WTC11 (cell line): ENCODE measurements at regions not wholly inside any gene's neighbourhood (a gene's known extent, or its start where the extent isn't known, plus 50 kb on each side); places are given as distances from the start of the nearest gene placed in this dataset.
A peak's percentile ranks its signal among the peaks of the same experiment; 100 is the strongest.

Experiments
- ATAC-seq: fragments of 200-7000 bp; cut with Tn5 transposase; 2 replicates; pipeline ENCODE4 v1.10.0; 2021; ENCODE audit warnings: mild to moderate bottlenecking, moderate library complexity
- CTCF ChIA-PET: fragments of 300-600 bp; sonication (Branson Sonifier 250); formaldehyde crosslinking; loops from one replicate; lab custom pipeline; 2021; ENCODE audit warnings: antibody characterized with exemption; lab: Charles Lee
- POLR2A ChIA-PET: fragments of 350-600 bp; sonication (Branson Sonifier 250); formaldehyde crosslinking; loops from one replicate; lab custom pipeline; 2021; ENCODE audit warnings: antibody characterized with exemption; lab: Charles Lee
- DNase-seq: peaks from one replicate; pipeline ENCODE4 v3.0.0; 2021; ENCODE audit warnings: low spot score
- H3K27ac Mint-ChIP-seq: 2 replicates; pipeline ENCODE4 v1.8.0; 2021; ENCODE audit warnings: mixed read lengths
- H3K27me3 Mint-ChIP-seq: 2 replicates; pipeline ENCODE4 v1.8.0; 2021; ENCODE audit warnings: low read depth, mild to moderate bottlenecking, moderate library complexity, mixed read lengths
- H3K36me3 Mint-ChIP-seq: 2 replicates; pipeline ENCODE4 v1.8.0; 2021; ENCODE audit warnings: mixed read lengths
- H3K4me1 Mint-ChIP-seq: 2 replicates; pipeline ENCODE4 v1.8.0; 2022; ENCODE audit warnings: mixed read lengths
- H3K4me3 Mint-ChIP-seq: 2 replicates; pipeline ENCODE4 v1.8.0; 2021; ENCODE audit warnings: mild to moderate bottlenecking, moderate library complexity, mixed read lengths
- H3K9me3 Mint-ChIP-seq: 2 replicates; pipeline ENCODE4 v1.8.0; 2021; ENCODE audit warnings: mixed read lengths
- CTCF ChIP-seq: fragments of 200-600 bp; IDR thresholded peaks from 2 replicates; pipeline ENCODE4 v1.8.0; 2022; ENCODE audit warnings: antibody characterized with exemption
- GRHL2 ChIP-seq: fragments of 250-450 bp; sonication (Bioruptor Pico); IDR thresholded peaks from 2 replicates; pipeline ENCODE4 v1.8.0; 2022; ENCODE audit warnings: mild to moderate bottlenecking, moderate library complexity; ENCODE audit not compliant: insufficient replicate concordance, severe bottlenecking
- NFATC4 ChIP-seq: fragments of 250-450 bp; sonication (Bioruptor Pico); IDR thresholded peaks from 2 replicates; pipeline ENCODE4 v1.9.0; 2021; ENCODE audit warnings: mild to moderate bottlenecking
- NFYB ChIP-seq: sonication (generic); formaldehyde crosslinking; conservative IDR thresholded peaks from 2 replicates; pipeline ENCODE4 v1.8.0; 2022; ENCODE audit warnings: low read depth, missing genetic modification reagents
- NR1H2 ChIP-seq: sonication (generic); formaldehyde crosslinking; IDR thresholded peaks from 2 replicates; pipeline ENCODE4 v1.9.0; 2021; ENCODE audit warnings: mild to moderate bottlenecking, moderate library complexity, missing genetic modification reagents
- PREB ChIP-seq: sonication (generic); formaldehyde crosslinking; IDR thresholded peaks from 2 replicates; pipeline ENCODE4 v1.8.1; 2022; ENCODE audit warnings: mild to moderate bottlenecking, missing genetic modification reagents, moderate library complexity, borderline replicate concordance
- PRRX2 ChIP-seq: fragments of 250-450 bp; sonication (Bioruptor Pico); IDR thresholded peaks from 2 replicates; pipeline ENCODE4 v1.8.0; 2021; ENCODE audit warnings: mild to moderate bottlenecking
- SP1 ChIP-seq: sonication (generic); formaldehyde crosslinking; conservative IDR thresholded peaks from 2 replicates; pipeline ENCODE4 v1.8.1; 2022; ENCODE audit warnings: missing genetic modification reagents
- TCF7 ChIP-seq: sonication (generic); formaldehyde crosslinking; IDR thresholded peaks from 2 replicates; pipeline ENCODE4 v1.8.0; 2022; ENCODE audit warnings: mild to moderate bottlenecking, low read depth, missing genetic modification reagents, moderate library complexity
- TEAD4 ChIP-seq: sonication (generic); formaldehyde crosslinking; IDR thresholded peaks from 2 replicates; pipeline ENCODE4 v1.8.0; 2022; ENCODE audit warnings: mild to moderate bottlenecking, missing genetic modification reagents
- ZBTB21 ChIP-seq: sonication (generic); formaldehyde crosslinking; IDR thresholded peaks from 2 replicates; pipeline ENCODE4 v1.8.1; 2023; ENCODE audit warnings: mild to moderate bottlenecking, missing genetic modification reagents, borderline replicate concordance
- ZNF219 ChIP-seq: sonication (generic); formaldehyde crosslinking; IDR thresholded peaks from 2 replicates; pipeline ENCODE4 v1.8.0; 2023; ENCODE audit warnings: missing genetic modification reagents, mild to moderate bottlenecking, borderline replicate concordance
- ZNF317 ChIP-seq: sonication (generic); formaldehyde crosslinking; IDR thresholded peaks from 2 replicates; pipeline ENCODE4 v1.8.1; 2023; ENCODE audit warnings: low read depth, mild to moderate bottlenecking, moderate library complexity, missing genetic modification reagents, borderline replicate concordance
- ZNF416 ChIP-seq: fragments of 250-450 bp; sonication (Bioruptor Pico); IDR thresholded peaks from 2 replicates; pipeline ENCODE4 v1.9.0; 2021; ENCODE audit warnings: mild to moderate bottlenecking, inconsistent platforms
- ZNF671 ChIP-seq: fragments of 250-450 bp; sonication (Bioruptor Pico); IDR thresholded peaks from 2 replicates; pipeline ENCODE4 v1.8.0; 2021; ENCODE audit warnings: mild to moderate bottlenecking
- TF ChIP-seq, protein P1 (sequence below): fragments of 250-450 bp; sonication (Bioruptor Pico); IDR thresholded peaks from 2 replicates; pipeline ENCODE4 v1.9.0; 2021; ENCODE audit warnings: mild to moderate bottlenecking, borderline replicate concordance
- TF ChIP-seq, protein P2 (sequence below): sonication (generic); formaldehyde crosslinking; IDR thresholded peaks from 2 replicates; pipeline ENCODE4 v1.8.1; 2023; ENCODE audit warnings: mild to moderate bottlenecking, missing genetic modification reagents
- TF ChIP-seq, protein P3 (sequence below): sonication (generic); formaldehyde crosslinking; IDR thresholded peaks from 2 replicates; pipeline ENCODE4 v1.8.1; 2023; ENCODE audit warnings: mild to moderate bottlenecking, missing genetic modification reagents, moderate library complexity
- TF ChIP-seq, protein P4 (sequence below): sonication (generic); formaldehyde crosslinking; IDR thresholded peaks from 2 replicates; pipeline ENCODE4 v1.8.0; 2023; ENCODE audit warnings: mild to moderate bottlenecking, missing genetic modification reagents

- Mint-ChIP-seq H3K27me3 (no peaks in the 10 kb centered on the region), H3K36me3 (no peaks in the 10 kb centered on the region), H3K27ac (no peak overlapping the region), H3K4me3 (no peak overlapping the region), H3K4me1 (peaks cover 9% of the 10 kb centered on the region), H3K9me3 (peaks cover 12% of the 10 kb centered on the region)
- CTCF ChIA-PET: no interaction called here
- DNase-seq (no peak), ATAC-seq (no peak)
- POLR2A ChIA-PET: no interaction called here
- TF ChIP-seq, protein P1, sequence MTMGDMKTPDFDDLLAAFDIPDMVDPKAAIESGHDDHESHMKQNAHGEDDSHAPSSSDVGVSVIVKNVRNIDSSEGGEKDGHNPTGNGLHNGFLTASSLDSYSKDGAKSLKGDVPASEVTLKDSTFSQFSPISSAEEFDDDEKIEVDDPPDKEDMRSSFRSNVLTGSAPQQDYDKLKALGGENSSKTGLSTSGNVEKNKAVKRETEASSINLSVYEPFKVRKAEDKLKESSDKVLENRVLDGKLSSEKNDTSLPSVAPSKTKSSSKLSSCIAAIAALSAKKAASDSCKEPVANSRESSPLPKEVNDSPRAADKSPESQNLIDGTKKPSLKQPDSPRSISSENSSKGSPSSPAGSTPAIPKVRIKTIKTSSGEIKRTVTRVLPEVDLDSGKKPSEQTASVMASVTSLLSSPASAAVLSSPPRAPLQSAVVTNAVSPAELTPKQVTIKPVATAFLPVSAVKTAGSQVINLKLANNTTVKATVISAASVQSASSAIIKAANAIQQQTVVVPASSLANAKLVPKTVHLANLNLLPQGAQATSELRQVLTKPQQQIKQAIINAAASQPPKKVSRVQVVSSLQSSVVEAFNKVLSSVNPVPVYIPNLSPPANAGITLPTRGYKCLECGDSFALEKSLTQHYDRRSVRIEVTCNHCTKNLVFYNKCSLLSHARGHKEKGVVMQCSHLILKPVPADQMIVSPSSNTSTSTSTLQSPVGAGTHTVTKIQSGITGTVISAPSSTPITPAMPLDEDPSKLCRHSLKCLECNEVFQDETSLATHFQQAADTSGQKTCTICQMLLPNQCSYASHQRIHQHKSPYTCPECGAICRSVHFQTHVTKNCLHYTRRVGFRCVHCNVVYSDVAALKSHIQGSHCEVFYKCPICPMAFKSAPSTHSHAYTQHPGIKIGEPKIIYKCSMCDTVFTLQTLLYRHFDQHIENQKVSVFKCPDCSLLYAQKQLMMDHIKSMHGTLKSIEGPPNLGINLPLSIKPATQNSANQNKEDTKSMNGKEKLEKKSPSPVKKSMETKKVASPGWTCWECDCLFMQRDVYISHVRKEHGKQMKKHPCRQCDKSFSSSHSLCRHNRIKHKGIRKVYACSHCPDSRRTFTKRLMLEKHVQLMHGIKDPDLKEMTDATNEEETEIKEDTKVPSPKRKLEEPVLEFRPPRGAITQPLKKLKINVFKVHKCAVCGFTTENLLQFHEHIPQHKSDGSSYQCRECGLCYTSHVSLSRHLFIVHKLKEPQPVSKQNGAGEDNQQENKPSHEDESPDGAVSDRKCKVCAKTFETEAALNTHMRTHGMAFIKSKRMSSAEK (CRISPR knock-in tag): no peak
- TF ChIP-seq, protein P2, sequence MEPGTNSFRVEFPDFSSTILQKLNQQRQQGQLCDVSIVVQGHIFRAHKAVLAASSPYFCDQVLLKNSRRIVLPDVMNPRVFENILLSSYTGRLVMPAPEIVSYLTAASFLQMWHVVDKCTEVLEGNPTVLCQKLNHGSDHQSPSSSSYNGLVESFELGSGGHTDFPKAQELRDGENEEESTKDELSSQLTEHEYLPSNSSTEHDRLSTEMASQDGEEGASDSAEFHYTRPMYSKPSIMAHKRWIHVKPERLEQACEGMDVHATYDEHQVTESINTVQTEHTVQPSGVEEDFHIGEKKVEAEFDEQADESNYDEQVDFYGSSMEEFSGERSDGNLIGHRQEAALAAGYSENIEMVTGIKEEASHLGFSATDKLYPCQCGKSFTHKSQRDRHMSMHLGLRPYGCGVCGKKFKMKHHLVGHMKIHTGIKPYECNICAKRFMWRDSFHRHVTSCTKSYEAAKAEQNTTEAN: no peak
- TF ChIP-seq TCF7 (CRISPR knock-in tag): no peak
- TF ChIP-seq NFYB (CRISPR knock-in tag): no peak
- no peak for TF ChIP-seq ZNF416 (CRISPR knock-in tag)
- no peak for TF ChIP-seq ZBTB21 (CRISPR knock-in tag)
- no peak for TF ChIP-seq SP1 (CRISPR knock-in tag)
Observed at GRCh38 chr6:164887660-164888059, 421.7 kb downstream of the C6orf118 start.

- H3K4me1 Mint-ChIP-seq: peaks cover 25% of the 10 kb centered on the region
- DNase-seq (no peak), ATAC-seq (peak; percentile 81)
- TF ChIP-seq TEAD4 (CRISPR knock-in tag): no peak
- TF ChIP-seq GRHL2 (CRISPR knock-in tag): no peak
- no peak for TF ChIP-seq PRRX2
- ChIA-PET CTCF (no interaction called here), POLR2A (no interaction called here)
- peak overlapping the region; percentile 55; the same call in 1 of the 2 replicates for H3K27ac Mint-ChIP-seq
- no peaks in the 10 kb centered on the region for H3K36me3 Mint-ChIP-seq
- H3K9me3 Mint-ChIP-seq: peaks cover 9% of the 10 kb centered on the region
- no peak overlapping the region for H3K4me3 Mint-ChIP-seq
- H3K27me3 Mint-ChIP-seq: no peaks in the 10 kb centered on the region
Observed at GRCh38 chr6:164882236-164882635, 427.2 kb downstream of the C6orf118 start.

DNA sequence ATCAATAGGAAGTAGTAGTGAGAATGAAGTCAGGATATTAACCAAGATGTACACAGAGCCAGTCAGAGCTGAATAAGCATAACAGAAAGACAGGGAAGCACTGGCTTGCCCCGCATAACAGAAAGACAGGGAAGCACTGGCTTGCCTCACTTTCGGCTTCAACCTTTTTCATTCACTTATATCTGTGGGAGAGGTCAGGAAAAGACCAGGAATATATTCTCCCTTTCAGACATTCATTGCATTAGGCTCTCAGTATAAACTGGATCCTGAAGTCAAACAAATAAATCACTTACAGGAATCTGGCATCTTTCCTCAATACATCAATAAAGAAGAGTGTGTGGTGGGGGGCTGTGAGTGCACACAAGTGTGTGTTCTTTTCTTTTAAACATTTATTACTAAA is 437.6 kb downstream of the C6orf118 start:
- no peak overlapping the region for H3K27ac Mint-ChIP-seq
- H3K4me3 Mint-ChIP-seq: no peak overlapping the region
- no peak for ATAC-seq
- TF ChIP-seq CTCF (no peak), ZNF317 (CRISPR knock-in tag) (no peak), ZNF671 (no peak), PREB (CRISPR knock-in tag) (no peak), NFATC4 (CRISPR knock-in tag) (no peak), ZNF219 (CRISPR knock-in tag) (no peak), NR1H2 (no peak)
- TF ChIP-seq, protein P3, sequence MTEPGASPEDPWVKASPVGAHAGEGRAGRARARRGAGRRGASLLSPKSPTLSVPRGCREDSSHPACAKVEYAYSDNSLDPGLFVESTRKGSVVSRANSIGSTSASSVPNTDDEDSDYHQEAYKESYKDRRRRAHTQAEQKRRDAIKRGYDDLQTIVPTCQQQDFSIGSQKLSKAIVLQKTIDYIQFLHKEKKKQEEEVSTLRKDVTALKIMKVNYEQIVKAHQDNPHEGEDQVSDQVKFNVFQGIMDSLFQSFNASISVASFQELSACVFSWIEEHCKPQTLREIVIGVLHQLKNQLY (CRISPR knock-in tag): no peak
- TF ChIP-seq, protein P4, sequence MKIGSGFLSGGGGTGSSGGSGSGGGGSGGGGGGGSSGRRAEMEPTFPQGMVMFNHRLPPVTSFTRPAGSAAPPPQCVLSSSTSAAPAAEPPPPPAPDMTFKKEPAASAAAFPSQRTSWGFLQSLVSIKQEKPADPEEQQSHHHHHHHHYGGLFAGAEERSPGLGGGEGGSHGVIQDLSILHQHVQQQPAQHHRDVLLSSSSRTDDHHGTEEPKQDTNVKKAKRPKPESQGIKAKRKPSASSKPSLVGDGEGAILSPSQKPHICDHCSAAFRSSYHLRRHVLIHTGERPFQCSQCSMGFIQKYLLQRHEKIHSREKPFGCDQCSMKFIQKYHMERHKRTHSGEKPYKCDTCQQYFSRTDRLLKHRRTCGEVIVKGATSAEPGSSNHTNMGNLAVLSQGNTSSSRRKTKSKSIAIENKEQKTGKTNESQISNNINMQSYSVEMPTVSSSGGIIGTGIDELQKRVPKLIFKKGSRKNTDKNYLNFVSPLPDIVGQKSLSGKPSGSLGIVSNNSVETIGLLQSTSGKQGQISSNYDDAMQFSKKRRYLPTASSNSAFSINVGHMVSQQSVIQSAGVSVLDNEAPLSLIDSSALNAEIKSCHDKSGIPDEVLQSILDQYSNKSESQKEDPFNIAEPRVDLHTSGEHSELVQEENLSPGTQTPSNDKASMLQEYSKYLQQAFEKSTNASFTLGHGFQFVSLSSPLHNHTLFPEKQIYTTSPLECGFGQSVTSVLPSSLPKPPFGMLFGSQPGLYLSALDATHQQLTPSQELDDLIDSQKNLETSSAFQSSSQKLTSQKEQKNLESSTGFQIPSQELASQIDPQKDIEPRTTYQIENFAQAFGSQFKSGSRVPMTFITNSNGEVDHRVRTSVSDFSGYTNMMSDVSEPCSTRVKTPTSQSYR: no peak

More for the DNA sequence above, 437.6 kb downstream of the C6orf118 start:
- ChIA-PET CTCF (no interaction called here), POLR2A (no interaction called here)
- peaks cover 15% of the 10 kb centered on the region for H3K4me1 Mint-ChIP-seq
- H3K9me3 Mint-ChIP-seq: peaks cover 32% of the 10 kb centered on the region
- DNase-seq: no peak
- H3K36me3 Mint-ChIP-seq: peaks cover 22% of the 10 kb centered on the region
- H3K27me3 Mint-ChIP-seq: no peaks in the 10 kb centered on the region; the same call in 1 of the 2 replicates
